Limb (tissue), 2 donors: ENCODE measurements at regions not wholly inside any gene's neighbourhood (a gene's known extent, or its start where the extent isn't known, plus 50 kb on each side); places are given as distances from the start of the nearest gene placed in this dataset.

ENCODE experiments used
- DNase-seq, 2 donors: peaks; one replicate each; pipeline ENCODE4 v3.0.0-alpha.2; 2016; ENCODE audit errors: extremely low spot score in 2 of 2

- no peak for DNase-seq
These were observed 612.9 kb upstream of the USP24 start for GRCh38 chr1:55828044-55828443.

- DNase-seq: no peak
These were observed 612.2 kb upstream of the USP24 start for GRCh38 chr1:55827350-55827749.

- DNase-seq: no peak
These were observed 611.4 kb upstream of the USP24 start for GRCh38 chr1:55826381-55827080.

GRCh38 chr1:55825461-55825860, 610.3 kb upstream of the USP24 start:
- no peak for DNase-seq

- no peak for DNase-seq
These were observed 609.1 kb upstream of the USP24 start for GRCh38 chr1:55824251-55824640.

GRCh38 chr1:55823541-55824250, 608.5 kb upstream of the USP24 start:
- DNase-seq: no peak

GRCh38 chr1:55822891-55823290, 607.7 kb upstream of the USP24 start:
- DNase-seq: no peak

GRCh38 chr1:55821234-55821633, 606.1 kb upstream of the USP24 start:
- no peak for DNase-seq

- DNase-seq: no peak
These were observed 605.3 kb upstream of the USP24 start for GRCh38 chr1:55820501-55820900.

GRCh38 chr1:55819011-55819410, 603.8 kb upstream of the USP24 start:
- DNase-seq: no peak

- DNase-seq: peak in 1 of 2 donors; percentile 10
These were observed 601.6 kb upstream of the USP24 start for GRCh38 chr1:55816456-55817426.

- DNase-seq: no peak
These were observed 600.7 kb upstream of the USP24 start for GRCh38 chr1:55815745-55816455.

GRCh38 chr1:55814967-55815366, 599.8 kb upstream of the USP24 start:
- no peak for DNase-seq

GRCh38 chr1:55813618-55814017, 598.5 kb upstream of the USP24 start:
- no peak for DNase-seq

- no peak for DNase-seq
These were observed 597.1 kb upstream of the USP24 start for GRCh38 chr1:55812281-55812680.

- no peak for DNase-seq
These were observed 593.1 kb upstream of the USP24 start for GRCh38 chr1:55808263-55808662.

GRCh38 chr1:55803429-55803828, 588.3 kb upstream of the USP24 start:
- no peak for DNase-seq

GRCh38 chr1:55801481-55801880, 586.3 kb upstream of the USP24 start:
- DNase-seq: no peak

GRCh38 chr1:55800503-55800902, 585.3 kb upstream of the USP24 start:
- DNase-seq: no peak

GRCh38 chr1:55793856-55794255, 578.7 kb upstream of the USP24 start:
- DNase-seq: no peak

GRCh38 chr1:55792870-55793269, 577.7 kb upstream of the USP24 start:
- no peak for DNase-seq
